Lower lobe of right lung (tissue), 2 donors: ENCODE measurements at regions not wholly inside any gene's neighbourhood (a gene's known extent, or its start where the extent isn't known, plus 50 kb on each side); places are given as distances from the start of the nearest gene placed in this dataset.

Experiments
- ATAC-seq, 2 donors: fragments of 200-7000 bp; cut with Tn5 transposase; one replicate each; pipeline ENCODE4 v1.9.1; 2020 to 2022; ENCODE audit warnings: mild to moderate bottlenecking in 2 of 2, moderate library complexity in 2 of 2
- DNase-seq: peaks from one replicate; pipeline ENCODE4 v3.0.0-alpha.2; 2020
- H3K27ac ChIP-seq: fragments of 200-600 bp; one replicate; pipeline ENCODE4 v1.8.0; 2022
- H3K27me3 ChIP-seq: fragments of 200-600 bp; one replicate; pipeline ENCODE4 v1.8.0; 2022; ENCODE audit warnings: low read depth
- H3K36me3 ChIP-seq: fragments of 200-600 bp; one replicate; pipeline ENCODE4 v1.8.0; 2022; ENCODE audit warnings: mild to moderate bottlenecking
- H3K4me1 ChIP-seq: fragments of 200-600 bp; one replicate; pipeline ENCODE4 v1.8.0; 2022
- H3K4me3 ChIP-seq: fragments of 200-600 bp; one replicate; pipeline ENCODE4 v1.8.0; 2022; ENCODE audit warnings: mild to moderate bottlenecking
- H3K9me3 ChIP-seq: fragments of 200-600 bp; one replicate; pipeline ENCODE4 v1.8.0; 2022
- CTCF ChIP-seq: fragments of 200-600 bp; IDR thresholded peaks from one replicate; pipeline ENCODE4 v1.8.0; 2022; ENCODE audit warnings: antibody characterized with exemption, mild to moderate bottlenecking
- intact Hi-C: fragments of 100-400 bp; cut with DNase I; formaldehyde crosslinking; loops from one replicate; pipeline ENCODE4 v1.11.0; 2022
- donor health status: DM: no; HTN: yes; CAD: no; lungs with severe emphysema.

DNA sequence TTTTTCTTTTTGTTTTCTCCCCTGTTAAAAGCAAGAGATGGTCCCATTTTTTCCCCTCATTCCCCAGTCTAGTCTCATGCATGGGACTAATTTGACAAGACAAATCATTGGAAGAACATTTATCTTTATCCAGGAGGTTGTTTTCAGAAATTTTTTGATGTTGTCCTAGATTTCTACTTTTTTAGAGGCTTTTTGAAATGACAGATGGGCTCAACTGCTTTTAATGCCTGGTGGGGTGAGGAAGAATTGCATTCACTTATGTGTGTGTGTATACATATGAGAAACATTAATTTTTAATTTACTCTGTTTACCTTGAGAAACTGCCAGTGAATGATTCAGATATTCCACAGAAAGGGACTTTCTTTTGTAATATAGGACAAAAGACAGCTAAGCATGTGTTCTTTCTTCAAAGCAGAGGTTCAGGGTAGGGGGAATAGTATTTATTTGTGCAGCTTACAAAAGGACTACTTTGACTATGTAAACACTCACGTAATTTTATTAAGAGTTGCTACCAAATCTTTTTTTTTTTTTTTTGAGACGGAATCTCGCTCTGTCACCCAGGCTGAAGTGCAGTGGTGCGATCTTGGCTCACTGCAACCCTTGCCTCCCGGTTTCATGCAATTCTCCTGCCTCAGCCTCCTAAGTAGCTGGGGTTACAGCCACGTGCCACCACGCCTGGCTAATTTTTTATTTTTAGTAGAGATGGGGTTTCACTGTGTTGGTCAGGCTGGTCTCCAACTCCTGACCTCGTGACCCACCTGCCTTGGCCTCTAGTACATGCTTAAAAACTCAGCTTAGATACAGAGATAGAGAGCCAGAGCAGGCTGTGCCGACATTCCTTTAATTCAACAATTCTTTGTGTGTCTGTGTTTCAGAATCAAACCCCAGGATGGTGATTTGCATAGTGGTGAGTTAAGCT is 130.1 kb upstream of the RARB start:
- ATAC-seq (no peak), DNase-seq (no peak)
- intact Hi-C loops, result no loop called here
- Histone ChIP-seq H3K36me3 (no peaks in the 10 kb centered on the region), H3K27me3 (no peaks in the 10 kb centered on the region), H3K27ac (no peak overlapping the region), H3K9me3 (no peaks in the 10 kb centered on the region), H3K4me3 (no peak overlapping the region), H3K4me1 (no peaks in the 10 kb centered on the region)
- TF ChIP-seq CTCF, result no peak

- TF ChIP-seq CTCF, result no peak
- Histone ChIP-seq H3K36me3 (no peaks in the 10 kb centered on the region), H3K4me3 (no peak overlapping the region), H3K9me3 (no peaks in the 10 kb centered on the region), H3K27ac (no peak overlapping the region), H3K27me3 (no peaks in the 10 kb centered on the region), H3K4me1 (no peaks in the 10 kb centered on the region)
- intact Hi-C loops, result no loop called here
- ATAC-seq (no peak), DNase-seq (no peak)
These were observed 127.9 kb upstream of the RARB start for GRCh38 chr3:25300141-25300540.

DNA sequence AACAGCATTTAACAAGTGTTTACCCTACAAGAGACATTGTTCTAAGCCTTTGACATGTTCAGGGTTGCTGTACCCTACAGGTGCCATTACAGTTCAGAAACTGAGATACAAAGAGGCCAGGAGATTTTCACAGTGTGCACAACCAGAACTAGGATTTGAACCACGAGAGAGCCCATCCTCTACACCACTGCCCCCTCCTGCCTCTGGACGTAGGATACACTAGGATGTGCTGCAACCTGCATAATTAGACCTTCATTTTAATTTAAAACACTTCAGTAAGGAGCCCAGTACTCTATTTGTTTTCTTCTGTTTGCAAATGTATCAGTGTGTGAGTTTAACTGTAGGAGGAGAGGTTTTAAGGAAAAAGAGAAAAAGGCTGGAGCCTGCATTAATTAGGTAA is 123.1 kb upstream of the RARB start:
- Histone ChIP-seq H3K4me1 (no peaks in the 10 kb centered on the region), H3K27ac (no peak overlapping the region), H3K9me3 (no peaks in the 10 kb centered on the region), H3K27me3 (no peaks in the 10 kb centered on the region), H3K4me3 (no peak overlapping the region), H3K36me3 (no peaks in the 10 kb centered on the region)
- ATAC-seq, result no peak
- intact Hi-C loops, result no loop called here
- TF ChIP-seq CTCF, result no peak
- DNase-seq, result no peak

DNA sequence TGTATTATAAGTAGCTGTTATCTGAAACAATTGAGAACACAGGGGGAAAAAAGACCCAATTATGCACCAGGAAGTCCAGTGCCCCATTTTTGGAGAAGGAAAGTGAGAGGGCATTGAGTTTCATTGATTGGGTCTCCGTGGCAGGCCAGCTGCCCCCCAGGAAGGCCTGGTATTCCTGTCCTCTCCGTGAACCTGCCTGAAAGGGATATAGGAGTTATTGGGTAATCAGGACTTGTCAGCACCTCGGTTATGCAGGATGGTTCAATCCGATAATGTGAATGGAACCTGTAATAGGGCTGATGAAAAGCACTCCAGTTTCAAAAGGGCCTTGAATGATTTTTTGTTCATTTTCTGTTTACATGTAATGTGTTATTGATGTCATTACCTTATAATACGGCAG is 122.0 kb upstream of the RARB start:
- no peaks in the 10 kb centered on the region for H3K4me1 ChIP-seq
- H3K9me3 ChIP-seq, result no peaks in the 10 kb centered on the region
- DNase-seq (no peak), ATAC-seq (no peak)
- H3K36me3 ChIP-seq, result no peaks in the 10 kb centered on the region
- no peak for TF ChIP-seq CTCF
- intact Hi-C loops, result no loop called here
- no peak overlapping the region for H3K4me3 ChIP-seq
- H3K27me3 ChIP-seq, result no peaks in the 10 kb centered on the region
- no peak overlapping the region for H3K27ac ChIP-seq

GRCh38 chr3:25306705-25307104 is 121.4 kb upstream of the RARB start:
- H3K27ac ChIP-seq, result no peak overlapping the region
- no peaks in the 10 kb centered on the region for H3K27me3 ChIP-seq
- no peak for TF ChIP-seq CTCF
- H3K9me3 ChIP-seq, result no peaks in the 10 kb centered on the region
- H3K4me3 ChIP-seq, result no peak overlapping the region
- intact Hi-C loops, result no loop called here
- DNase-seq (no peak), ATAC-seq (no peak)
- no peaks in the 10 kb centered on the region for H3K36me3 ChIP-seq
- H3K4me1 ChIP-seq, result no peaks in the 10 kb centered on the region
